NB4 (cell line): ENCODE measurements at regions not wholly inside any gene's neighbourhood (a gene's known extent, or its start where the extent isn't known, plus 50 kb on each side); places are given as distances from the start of the nearest gene placed in this dataset.

Source experiments
- DNase-seq: peaks from one replicate; pipeline ENCODE4 v3.0.0; 2010; ENCODE audit warnings: low read depth
- H3K4me3 ChIP-seq: one replicate; pipeline ENCODE4 v1.5.1; 2011; ENCODE audit warnings: mild to moderate bottlenecking, low read depth, low read length, moderate library complexity
- MAX ChIP-seq: IDR thresholded peaks from 2 replicates; pipeline ENCODE4 v1.6.1; 2011; ENCODE audit warnings: low read depth, low read length
- MYC ChIP-seq: IDR thresholded peaks from 2 replicates; pipeline ENCODE4 v1.6.1; 2011; ENCODE audit warnings: low read depth, low read length
- POLR2A ChIP-seq: IDR thresholded peaks from 2 replicates; pipeline ENCODE4 v1.6.1; 2011; ENCODE audit warnings: mild to moderate bottlenecking; ENCODE audit not compliant: insufficient read length; ENCODE audit errors: extremely low read depth
- TF ChIP-seq, protein P1 (sequence below): IDR thresholded peaks from one replicate; pipeline ENCODE4 v1.5.1; 2012; ENCODE audit warnings: low read depth, low read length

DNA sequence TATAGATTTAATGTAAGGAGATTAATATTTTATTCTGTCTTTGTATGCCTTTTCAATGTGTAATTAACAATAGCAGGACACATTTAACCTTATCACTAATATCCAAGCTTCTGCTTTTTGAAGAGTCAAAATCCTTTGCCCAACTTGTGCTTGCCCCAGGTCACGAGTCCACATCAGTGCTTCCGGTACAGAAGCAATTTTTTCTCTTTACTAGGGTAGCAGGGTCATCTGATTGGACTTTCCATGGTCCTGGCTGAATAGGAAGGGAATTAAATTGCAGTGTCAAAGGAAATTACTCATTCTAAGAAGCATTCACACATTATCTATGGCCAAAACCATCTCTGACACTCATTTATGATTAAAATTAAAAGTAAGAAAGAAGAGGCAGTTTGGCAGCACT is 460.5 kb upstream of the ADGRL2 start:
- TF ChIP-seq MYC (no peak), MAX (no peak), POLR2A (no peak)
- TF ChIP-seq, protein P1, sequence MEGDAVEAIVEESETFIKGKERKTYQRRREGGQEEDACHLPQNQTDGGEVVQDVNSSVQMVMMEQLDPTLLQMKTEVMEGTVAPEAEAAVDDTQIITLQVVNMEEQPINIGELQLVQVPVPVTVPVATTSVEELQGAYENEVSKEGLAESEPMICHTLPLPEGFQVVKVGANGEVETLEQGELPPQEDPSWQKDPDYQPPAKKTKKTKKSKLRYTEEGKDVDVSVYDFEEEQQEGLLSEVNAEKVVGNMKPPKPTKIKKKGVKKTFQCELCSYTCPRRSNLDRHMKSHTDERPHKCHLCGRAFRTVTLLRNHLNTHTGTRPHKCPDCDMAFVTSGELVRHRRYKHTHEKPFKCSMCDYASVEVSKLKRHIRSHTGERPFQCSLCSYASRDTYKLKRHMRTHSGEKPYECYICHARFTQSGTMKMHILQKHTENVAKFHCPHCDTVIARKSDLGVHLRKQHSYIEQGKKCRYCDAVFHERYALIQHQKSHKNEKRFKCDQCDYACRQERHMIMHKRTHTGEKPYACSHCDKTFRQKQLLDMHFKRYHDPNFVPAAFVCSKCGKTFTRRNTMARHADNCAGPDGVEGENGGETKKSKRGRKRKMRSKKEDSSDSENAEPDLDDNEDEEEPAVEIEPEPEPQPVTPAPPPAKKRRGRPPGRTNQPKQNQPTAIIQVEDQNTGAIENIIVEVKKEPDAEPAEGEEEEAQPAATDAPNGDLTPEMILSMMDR = no peak
- no peak for DNase-seq

GRCh38 chr1:81337226-81337625 is 463.5 kb upstream of the ADGRL2 start:
- H3K4me3 ChIP-seq = no peak overlapping the region
- DNase-seq = no peak
- TF ChIP-seq POLR2A (no peak), MYC (no peak), MAX (no peak)
- TF ChIP-seq, protein P1 = no peak

More for the DNA sequence above, 460.5 kb upstream of the ADGRL2 start:
- H3K4me3 ChIP-seq = no peak overlapping the region

DNA sequence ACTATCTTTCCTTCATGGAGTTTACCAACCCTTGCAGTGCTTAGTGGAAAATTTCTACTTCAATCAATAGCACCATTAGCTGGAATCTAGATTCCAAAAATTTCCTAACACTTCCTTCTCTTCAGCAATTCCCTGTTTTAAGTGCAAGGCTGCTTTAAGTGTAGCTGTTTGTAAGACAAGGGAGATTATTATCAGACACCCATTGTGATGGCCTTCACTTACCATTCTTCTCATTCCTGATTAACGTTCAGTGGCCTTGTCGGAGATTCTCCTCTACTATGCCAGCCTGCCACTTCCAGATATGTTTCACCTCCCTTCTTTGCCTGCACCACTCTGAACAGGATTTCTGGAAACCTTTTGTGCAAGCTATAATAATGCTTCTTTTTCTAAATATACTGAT is 464.9 kb upstream of the ADGRL2 start:
- H3K4me3 ChIP-seq = no peak overlapping the region
- no peak for TF ChIP-seq MAX
- no peak for TF ChIP-seq POLR2A
- TF ChIP-seq MYC = no peak
- TF ChIP-seq, protein P1 = no peak
- DNase-seq = no peak

DNA sequence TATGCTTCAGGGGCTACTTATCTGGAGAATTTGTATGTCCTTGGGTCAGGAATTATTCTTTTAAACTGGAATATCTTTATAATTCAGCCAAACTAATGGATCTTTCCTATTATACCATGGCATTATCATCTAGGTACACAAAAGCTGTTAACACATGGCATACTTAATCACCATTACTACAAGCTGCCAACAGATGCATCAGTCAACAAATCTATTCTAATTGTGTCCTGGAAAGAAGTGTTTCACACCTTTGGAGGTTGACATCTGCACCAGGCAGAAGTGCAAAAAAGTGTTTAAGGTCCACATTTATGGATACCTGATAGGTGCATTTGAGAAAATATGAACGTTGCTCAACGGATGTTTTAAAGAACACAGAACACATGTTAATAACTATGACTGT is 470.2 kb upstream of the ADGRL2 start:
- DNase-seq = no peak
- no peak for TF ChIP-seq POLR2A
- no peak for TF ChIP-seq MYC
- no peak for TF ChIP-seq MAX
- TF ChIP-seq, protein P1 = no peak
- H3K4me3 ChIP-seq = no peak overlapping the region

DNA sequence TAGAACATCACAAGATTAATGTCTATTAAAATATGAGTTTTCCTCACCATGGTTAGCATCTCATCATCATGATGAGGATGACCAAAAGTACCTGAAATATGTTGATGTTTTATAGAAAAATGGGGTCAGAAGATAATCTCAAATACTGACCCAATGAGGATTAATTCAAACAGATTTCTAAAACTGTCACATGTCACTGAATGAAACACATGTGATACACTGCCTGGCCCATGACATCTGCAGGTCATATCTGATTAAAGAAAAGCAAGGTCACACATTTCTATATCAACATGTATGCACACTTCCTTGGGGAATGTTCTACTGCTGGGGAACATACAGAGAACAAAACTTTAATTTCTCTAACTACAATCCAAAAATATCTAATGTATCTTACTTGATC is 470.6 kb upstream of the ADGRL2 start:
- no peak for DNase-seq
- no peak overlapping the region for H3K4me3 ChIP-seq
- TF ChIP-seq MYC (no peak), POLR2A (no peak), MAX (no peak)
- TF ChIP-seq, protein P1 = no peak

DNA sequence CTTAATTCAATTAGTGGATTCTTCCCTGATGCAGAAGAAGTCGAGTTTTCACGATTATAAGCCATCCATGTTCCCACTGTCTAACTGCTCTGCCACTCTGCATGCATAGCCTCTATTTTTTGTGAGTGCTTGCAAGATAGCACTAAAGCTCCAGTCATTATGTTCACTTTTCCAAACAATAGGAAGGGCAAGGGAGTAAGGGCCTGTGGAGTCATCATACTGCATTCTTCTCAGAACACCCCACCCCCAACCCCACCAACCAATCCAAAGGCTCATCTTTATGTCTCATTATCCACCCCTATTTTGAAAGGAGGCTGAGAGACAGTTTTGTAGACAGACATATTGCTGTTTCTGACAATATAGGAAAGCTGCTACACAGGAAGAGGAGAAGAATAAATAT is 471.7 kb upstream of the ADGRL2 start:
- DNase-seq = no peak
- TF ChIP-seq POLR2A (no peak), MAX (no peak), MYC (no peak)
- H3K4me3 ChIP-seq = no peak overlapping the region
